Neural crest cell (in vitro differentiated cells): ENCODE measurements at regions not wholly inside any gene's neighbourhood (a gene's known extent, or its start where the extent isn't known, plus 50 kb on each side); places are given as distances from the start of the nearest gene placed in this dataset.

ENCODE experiments used
- DNase-seq: peaks from one replicate; pipeline ENCODE4 v3.0.0; 2021; ENCODE audit warnings: low read depth, mixed read lengths, low spot score
- H3K27ac Mint-ChIP-seq: one replicate; pipeline ENCODE4 v1.8.0; 2021; ENCODE audit warnings: mild to moderate bottlenecking, mixed read lengths; ENCODE audit not compliant: unreplicated experiment
- H3K27me3 Mint-ChIP-seq: 2 replicates; pipeline ENCODE4 v1.8.0; 2021; ENCODE audit warnings: low read depth, mild to moderate bottlenecking, mixed read lengths
- H3K36me3 Mint-ChIP-seq: 2 replicates; pipeline ENCODE4 v1.8.0; 2021; ENCODE audit warnings: low read depth, mild to moderate bottlenecking, mixed read lengths
- H3K4me1 Mint-ChIP-seq: 2 replicates; pipeline ENCODE4 v1.8.0; 2021; ENCODE audit warnings: mixed read lengths
- H3K4me3 Mint-ChIP-seq: one replicate; pipeline ENCODE4 v1.8.0; 2021; ENCODE audit warnings: mild to moderate bottlenecking, mixed read lengths
- H3K9me3 Mint-ChIP-seq: 2 replicates; pipeline ENCODE4 v1.8.0; 2021; ENCODE audit warnings: mixed read lengths
- CTCF ChIP-seq: fragments of 200-600 bp; sonication (generic); conservative IDR thresholded peaks from 2 replicates; pipeline ENCODE4 v1.5.0; 2021; ENCODE audit warnings: antibody characterized with exemption, mild to moderate bottlenecking

- Mint-ChIP-seq H3K4me1 (no peaks in the 10 kb centered on the region), H3K9me3 (no peaks in the 10 kb centered on the region), H3K36me3 (no peaks in the 10 kb centered on the region)
Measured at GRCh38 chr3:99542767-99543518, 95.5 kb upstream of the COL8A1 start.

GRCh38 chr3:99541181-99541580 lies 97.2 kb upstream of the COL8A1 start:
- Mint-ChIP-seq H3K4me3 (no peak overlapping the region), H3K27ac (no peak overlapping the region), H3K27me3 (no peaks in the 10 kb centered on the region), H3K9me3 (no peaks in the 10 kb centered on the region), H3K4me1 (no peaks in the 10 kb centered on the region), H3K36me3 (no peaks in the 10 kb centered on the region)
- DNase-seq: no peak
- no peak for TF ChIP-seq CTCF

More at GRCh38 chr3:99542767-99543518, 95.5 kb upstream of the COL8A1 start:
- DNase-seq: no peak
- no peak for TF ChIP-seq CTCF
- Mint-ChIP-seq H3K4me3 (no peak overlapping the region), H3K27ac (no peak overlapping the region), H3K27me3 (no peaks in the 10 kb centered on the region)

GRCh38 chr3:99537416-99537815 lies 101.0 kb upstream of the COL8A1 start:
- no peak for TF ChIP-seq CTCF
- H3K36me3 Mint-ChIP-seq: no peaks in the 10 kb centered on the region
- no peak overlapping the region for H3K4me3 Mint-ChIP-seq
- no peaks in the 10 kb centered on the region for H3K27me3 Mint-ChIP-seq
- no peaks in the 10 kb centered on the region for H3K9me3 Mint-ChIP-seq
- H3K4me1 Mint-ChIP-seq: no peaks in the 10 kb centered on the region
- DNase-seq: no peak
- no peak overlapping the region for H3K27ac Mint-ChIP-seq

GRCh38 chr3:99536555-99537314 lies 101.7 kb upstream of the COL8A1 start:
- no peaks in the 10 kb centered on the region for H3K27me3 Mint-ChIP-seq
- H3K36me3 Mint-ChIP-seq: no peaks in the 10 kb centered on the region
- no peak for TF ChIP-seq CTCF
- no peaks in the 10 kb centered on the region for H3K4me1 Mint-ChIP-seq
- H3K27ac Mint-ChIP-seq: no peak overlapping the region
- no peaks in the 10 kb centered on the region for H3K9me3 Mint-ChIP-seq
- H3K4me3 Mint-ChIP-seq: no peak overlapping the region
- no peak for DNase-seq

GRCh38 chr3:99534951-99535704 lies 103.3 kb upstream of the COL8A1 start:
- H3K36me3 Mint-ChIP-seq: no peaks in the 10 kb centered on the region
- no peak for TF ChIP-seq CTCF
- H3K4me1 Mint-ChIP-seq: peaks cover under 1% of the 10 kb centered on the region
- no peak overlapping the region for H3K27ac Mint-ChIP-seq
- H3K9me3 Mint-ChIP-seq: no peaks in the 10 kb centered on the region
- no peak for DNase-seq
- no peaks in the 10 kb centered on the region for H3K27me3 Mint-ChIP-seq
- no peak overlapping the region for H3K4me3 Mint-ChIP-seq
